Upper lobe of left lung (tissue), 6 donors: ENCODE measurements at regions not wholly inside any gene's neighbourhood (a gene's known extent, or its start where the extent isn't known, plus 50 kb on each side); places are given as distances from the start of the nearest gene placed in this dataset.
A peak's percentile ranks its signal among the peaks of the same experiment; 100 is the strongest.
"Not testable (repeated sequence)": the region's sequence is repeated elsewhere in the genome, so short reads cannot be mapped to it uniquely, and the experiment has no call there.

Source experiments
- ATAC-seq, 2 donors: fragments of 200-7000 bp; cut with Tn5 transposase; one replicate each; pipeline ENCODE4 v1.9.1; 2022; ENCODE audit warnings: mild to moderate bottlenecking in 2 of 2, moderate library complexity in 2 of 2; ENCODE audit not compliant: low FRiP score in 2 of 2
- DNase-seq, 2 donors: peaks; one replicate each; pipeline ENCODE4 v3.0.0-alpha.2; 2019 to 2020
- H3K27ac ChIP-seq, 4 donors: fragments of 200-600 bp; sonication (generic); one replicate each; pipeline ENCODE4 v1.5.1; 2016 to 2019
- H3K27me3 ChIP-seq, 4 donors: fragments of 200-600 bp; sonication (generic); one replicate each; pipeline ENCODE4 v1.5.1; 2017 to 2019
- H3K36me3 ChIP-seq, 4 donors: fragments of 200-600 bp; sonication (generic); one replicate each; pipeline ENCODE4 v1.5.1; 2016 to 2019
- H3K4me1 ChIP-seq, 4 donors: fragments of 200-600 bp; sonication (generic); one replicate each; pipeline ENCODE4 v1.5.1; 2018 to 2019
- H3K4me3 ChIP-seq, 4 donors: fragments of 200-600 bp; sonication (generic); one replicate each; pipeline ENCODE4 v1.5.1; 2017 to 2019; ENCODE audit warnings: mild to moderate bottlenecking in 2 of 4, moderate library complexity in 1 of 4
- H3K9me3 ChIP-seq, 4 donors: fragments of 200-600 bp; sonication (generic); one replicate each; pipeline ENCODE4 v1.5.1; 2018 to 2019
- EP300 ChIP-seq, 4 donors: sonication (generic); formaldehyde crosslinking; IDR thresholded peaks; one replicate each; pipeline ENCODE4 v1.5.1; 2017; ENCODE audit warnings: antibody characterized with exemption in 4 of 4, control low read depth in 2 of 4
- POLR2A ChIP-seq, 4 donors: fragments of 450-650 bp; IDR thresholded peaks; one replicate each; pipeline ENCODE4 v1.5.1; 2016 to 2017; ENCODE audit warnings: antibody characterized with exemption in 4 of 4, mild to moderate bottlenecking in 2 of 4
- POLR2AphosphoS5 ChIP-seq, 2 donors: sonication (generic); formaldehyde crosslinking; IDR thresholded peaks; one replicate each; pipeline ENCODE4 v1.5.1; 2017; ENCODE audit warnings: antibody characterized with exemption in 2 of 2
- WGBS, 2 donors: methylation state at CpG; one replicate each; pipeline ENCODE4 v1.1.5; 2017 to 2018; 5-methylcytosine and 5-hydroxymethylcytosine counted together
- TF ChIP-seq, protein P1 (sequence below), 6 experiments: fragments of 450-650 bp in 4 of 6; fragments of 200-600 bp in 2 of 6; sonication (generic) in 2 of 6; IDR thresholded peaks; one replicate each; pipeline ENCODE4 v1.5.1; 2016 to 2019; ENCODE audit warnings: antibody characterized with exemption in 6 of 6
- donor health status: DM: no; HTN: no; CAD: no; lungs with moderate emphysema.
- donor health status: DM: no; HTN: yes; CAD: no; lungs with severe emphysema.

DNA sequence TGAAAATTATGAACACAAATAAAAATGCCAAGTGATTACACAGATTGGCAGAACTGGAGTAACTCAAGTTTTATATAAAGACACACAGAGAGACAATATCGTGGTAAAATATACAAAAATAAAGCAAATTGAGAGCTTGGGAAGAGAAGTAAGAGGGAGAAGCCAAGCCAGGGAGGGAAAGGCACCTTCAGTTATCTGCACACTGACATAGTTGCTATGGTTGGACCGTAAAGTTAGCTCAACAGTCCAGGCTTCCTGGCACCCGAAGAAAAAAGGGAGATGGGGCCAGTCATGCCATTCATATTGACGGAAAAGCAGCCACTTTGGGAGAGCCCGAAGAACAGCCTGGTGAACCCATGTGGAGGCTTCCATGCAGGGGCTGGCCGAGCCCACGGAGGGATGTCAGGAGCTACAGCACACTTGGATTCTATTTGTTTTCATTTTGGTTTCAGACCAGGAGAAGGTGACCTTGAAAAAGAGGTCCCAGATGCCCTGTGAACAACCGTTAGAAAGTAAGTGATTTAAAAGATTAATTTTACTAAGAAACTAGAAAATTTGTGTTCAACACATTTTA is 177.1 kb upstream of the IRF2BP2 start:
- H3K4me3 ChIP-seq, H3K36me3 ChIP-seq, H3K4me1 ChIP-seq, ATAC-seq, H3K27ac ChIP-seq, H3K9me3 ChIP-seq, H3K27me3 ChIP-seq: not testable (repeated sequence)
- peak in 1 of 2 donors; percentile 17 for DNase-seq
- WGBS, 2 donors, result 77 to 85% methylated on average over 5 to 6 of the region's 8 CpGs

DNA sequence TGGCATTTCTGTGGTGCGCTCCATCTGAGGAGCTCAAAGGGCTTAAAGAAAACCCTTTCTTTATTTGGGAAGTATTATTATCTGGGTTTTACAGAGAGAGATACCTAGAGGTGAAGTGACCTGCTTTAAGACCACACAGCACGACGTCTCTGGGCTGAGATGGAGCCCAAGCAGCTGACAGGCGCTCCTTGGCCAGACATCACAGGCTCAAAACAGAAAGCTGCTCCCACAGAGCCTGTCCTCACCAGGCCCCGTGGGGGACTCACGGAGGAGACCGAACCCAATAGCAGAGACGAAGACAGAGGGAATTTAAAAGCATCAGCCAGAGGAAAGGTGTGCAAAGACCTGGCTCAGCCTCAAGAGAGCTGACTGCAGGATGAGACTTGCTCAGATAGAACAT is 175.9 kb upstream of the IRF2BP2 start:
- peak in 1 of 2 donors; percentile 26 for ATAC-seq
- not testable (repeated sequence) for H3K27ac ChIP-seq, H3K4me3 ChIP-seq

DNA sequence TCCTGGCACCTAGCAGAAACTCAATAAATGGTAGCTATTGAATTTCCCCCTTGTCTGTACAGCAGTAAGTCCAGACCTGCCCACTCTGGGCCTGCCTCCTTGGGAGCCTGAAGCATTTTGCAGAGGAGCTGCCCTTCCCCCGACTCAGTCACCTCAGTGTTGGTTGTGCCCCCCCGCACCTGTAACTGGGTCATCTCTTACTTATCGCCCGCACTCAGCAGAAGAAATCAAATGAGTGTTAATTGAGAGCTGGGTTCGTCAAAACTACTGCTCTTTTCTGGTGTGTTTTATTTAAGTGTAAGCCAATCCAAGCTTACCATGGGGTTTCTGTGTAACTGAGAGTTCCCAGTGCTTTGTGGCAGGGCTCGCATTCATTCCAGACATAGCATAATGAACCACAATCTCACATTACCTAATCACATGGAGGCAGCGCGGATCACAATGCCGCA is 175.5 kb upstream of the IRF2BP2 start:
- H3K4me1 ChIP-seq, H3K27me3 ChIP-seq, H3K27ac ChIP-seq, H3K4me3 ChIP-seq, H3K36me3 ChIP-seq, DNase-seq, H3K9me3 ChIP-seq: not testable (repeated sequence)
- peak in 1 of 2 donors; percentile 80 for ATAC-seq
- 64 to 85% methylated on average over 9 of the region's 9 CpGs for WGBS, 2 donors

More for the DNA sequence above, 175.9 kb upstream of the IRF2BP2 start:
- DNase-seq, H3K9me3 ChIP-seq, H3K4me1 ChIP-seq, H3K27me3 ChIP-seq, H3K36me3 ChIP-seq: not testable (repeated sequence)
- WGBS, 2 donors, result 84 to 91% methylated on average over 3 to 4 of the region's 8 CpGs

DNA sequence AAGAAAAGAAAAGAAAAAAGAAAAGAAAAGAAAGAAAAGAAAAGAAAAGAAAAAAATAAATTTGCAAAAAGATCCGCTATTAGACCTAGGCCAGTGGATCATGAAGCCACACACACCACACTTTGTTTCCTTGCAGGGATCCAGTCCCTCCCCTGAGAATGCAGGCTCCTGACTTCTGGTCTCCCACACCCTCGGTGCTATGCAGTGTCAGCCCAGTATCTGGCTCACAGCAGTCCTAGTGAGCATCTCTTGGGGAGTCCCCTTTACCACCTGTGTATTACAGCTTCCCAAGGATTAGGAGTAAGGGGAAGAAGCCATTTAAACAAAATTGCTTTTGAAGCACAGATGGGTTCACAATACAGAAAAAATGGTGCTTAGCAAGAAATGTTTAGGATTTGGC is 174.1 kb upstream of the IRF2BP2 start:
- not testable (repeated sequence) for ATAC-seq, H3K9me3 ChIP-seq, H3K27me3 ChIP-seq, DNase-seq, H3K36me3 ChIP-seq, H3K4me1 ChIP-seq, H3K4me3 ChIP-seq, H3K27ac ChIP-seq
- 92 to 100% methylated on average over 2 of the region's 2 CpGs for WGBS, 2 donors

DNA sequence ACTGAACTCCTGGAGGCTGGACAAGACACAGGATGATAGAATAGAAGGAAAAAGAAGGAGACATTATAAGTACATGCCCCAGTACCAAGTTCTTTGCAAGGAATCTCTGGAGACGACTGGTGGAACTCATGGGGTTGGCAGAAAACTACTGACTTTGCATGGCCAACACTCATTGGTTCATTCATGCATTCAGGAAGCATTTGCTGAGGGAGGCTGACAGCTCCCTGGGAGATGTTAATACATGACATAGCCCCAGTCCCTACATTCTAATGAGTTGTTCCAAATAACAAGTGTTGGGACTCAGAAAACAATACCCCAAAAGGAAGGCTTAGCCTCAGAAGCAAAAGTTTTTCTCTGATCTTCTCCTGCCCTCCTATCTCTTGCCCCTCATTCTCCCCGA is 172.8 kb upstream of the IRF2BP2 start:
- Histone ChIP-seq H3K4me3 (no peak overlapping the region), H3K4me1 (peaks cover 0 to 9% (median 0%) of the 10 kb centered on the region in 4 donors), H3K9me3 (no peaks in the 10 kb centered on the region), H3K36me3 (no peaks in the 10 kb centered on the region), H3K27me3 (peaks cover 0 to 3% (median 0%) of the 10 kb centered on the region in 4 donors), H3K27ac (no peak overlapping the region)
- DNase-seq (no peak), ATAC-seq (no peak)
- 71 to 74% methylated on average over 2 of the region's 2 CpGs for WGBS, 2 donors
- TF ChIP-seq, protein P1, sequence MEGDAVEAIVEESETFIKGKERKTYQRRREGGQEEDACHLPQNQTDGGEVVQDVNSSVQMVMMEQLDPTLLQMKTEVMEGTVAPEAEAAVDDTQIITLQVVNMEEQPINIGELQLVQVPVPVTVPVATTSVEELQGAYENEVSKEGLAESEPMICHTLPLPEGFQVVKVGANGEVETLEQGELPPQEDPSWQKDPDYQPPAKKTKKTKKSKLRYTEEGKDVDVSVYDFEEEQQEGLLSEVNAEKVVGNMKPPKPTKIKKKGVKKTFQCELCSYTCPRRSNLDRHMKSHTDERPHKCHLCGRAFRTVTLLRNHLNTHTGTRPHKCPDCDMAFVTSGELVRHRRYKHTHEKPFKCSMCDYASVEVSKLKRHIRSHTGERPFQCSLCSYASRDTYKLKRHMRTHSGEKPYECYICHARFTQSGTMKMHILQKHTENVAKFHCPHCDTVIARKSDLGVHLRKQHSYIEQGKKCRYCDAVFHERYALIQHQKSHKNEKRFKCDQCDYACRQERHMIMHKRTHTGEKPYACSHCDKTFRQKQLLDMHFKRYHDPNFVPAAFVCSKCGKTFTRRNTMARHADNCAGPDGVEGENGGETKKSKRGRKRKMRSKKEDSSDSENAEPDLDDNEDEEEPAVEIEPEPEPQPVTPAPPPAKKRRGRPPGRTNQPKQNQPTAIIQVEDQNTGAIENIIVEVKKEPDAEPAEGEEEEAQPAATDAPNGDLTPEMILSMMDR (IDR thresholded peaks at IDR 0.05), result no peak
- no peak for TF ChIP-seq EP300 (IDR thresholded peaks at IDR 0.05)
- TF ChIP-seq POLR2A (IDR thresholded peaks at IDR 0.05), result no peak
- TF ChIP-seq POLR2AphosphoS5 (IDR thresholded peaks at IDR 0.05), result no peak

DNA sequence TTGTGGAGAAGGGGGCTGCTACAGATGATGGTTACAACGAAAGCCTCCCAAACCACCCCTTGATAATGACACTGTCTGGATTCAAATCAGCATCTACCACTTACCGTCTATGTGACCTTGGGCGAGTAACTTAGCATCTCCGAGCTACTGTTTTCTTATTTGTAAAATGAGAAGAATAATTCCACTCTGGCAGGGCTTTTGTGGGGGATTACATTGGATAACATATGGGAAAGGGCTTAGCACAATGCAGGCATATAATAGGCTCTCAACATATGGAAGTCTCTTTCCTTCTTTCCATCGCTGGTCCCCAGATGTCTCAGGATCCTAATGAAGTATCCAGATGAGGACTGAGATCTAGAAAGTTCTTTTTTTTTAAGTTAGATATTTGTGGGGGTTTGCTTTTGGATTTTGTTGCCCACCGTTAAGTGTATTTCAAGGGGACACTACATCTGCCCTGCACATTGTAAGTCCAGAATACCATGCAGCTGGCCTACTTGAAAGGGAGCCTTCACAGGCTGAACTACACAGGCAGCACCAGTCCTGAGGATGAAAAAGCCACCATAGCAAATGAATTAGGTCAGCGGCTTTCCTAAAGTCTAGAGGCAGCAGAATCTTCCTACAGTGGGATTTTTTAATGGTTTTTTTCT is 172.2 kb upstream of the IRF2BP2 start:
- WGBS, 2 donors, result 92 to 93% methylated on average over 7 of the region's 7 CpGs
- Histone ChIP-seq H3K4me3 (no peak overlapping the region), H3K27ac (no peak overlapping the region), H3K36me3 (no peaks in the 10 kb centered on the region), H3K9me3 (no peaks in the 10 kb centered on the region), H3K4me1 (peaks cover 0 to 9% (median 0%) of the 10 kb centered on the region in 4 donors), H3K27me3 (peaks cover 0 to 3% (median 0%) of the 10 kb centered on the region in 4 donors)
- no peak for ATAC-seq
- no peak for DNase-seq
- TF ChIP-seq, protein P1 (IDR thresholded peaks at IDR 0.05), result no peak
- TF ChIP-seq POLR2A (IDR thresholded peaks at IDR 0.05) (no peak), EP300 (IDR thresholded peaks at IDR 0.05) (no peak), POLR2AphosphoS5 (IDR thresholded peaks at IDR 0.05) (no peak)
